ENCODE measurements at regions not wholly inside any gene's neighbourhood (a gene's known extent, or its start where the extent isn't known, plus 50 kb on each side); places are given as distances from the start of the nearest gene placed in this dataset.
"Not testable (repeated sequence)": the region's sequence is repeated elsewhere in the genome, so short reads cannot be mapped to it uniquely, and the experiment has no call there.

DNA sequence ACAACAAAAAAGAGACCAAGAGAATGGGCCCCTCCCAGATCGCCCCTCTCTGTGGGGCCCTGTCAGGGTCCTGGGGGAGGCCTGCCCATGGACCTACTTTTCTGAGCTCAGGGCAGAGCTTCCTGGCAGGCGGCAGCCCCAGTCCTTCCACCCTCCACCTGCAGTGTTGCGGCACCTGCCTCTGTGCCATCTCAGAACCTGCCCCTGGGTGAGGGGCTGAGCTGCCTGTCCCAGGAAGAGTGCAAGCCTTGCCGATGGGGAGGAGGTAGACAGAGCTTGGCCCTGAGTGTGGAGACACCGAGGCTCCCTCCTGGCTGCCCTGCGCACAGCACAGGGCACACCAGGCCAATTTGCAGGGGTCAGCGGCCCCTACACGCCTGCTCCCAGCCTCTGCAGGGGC, 67.5 kb downstream of the UNCX start:
- no peak for DNase-seq (ENCODE audit: low spot score)

DNA sequence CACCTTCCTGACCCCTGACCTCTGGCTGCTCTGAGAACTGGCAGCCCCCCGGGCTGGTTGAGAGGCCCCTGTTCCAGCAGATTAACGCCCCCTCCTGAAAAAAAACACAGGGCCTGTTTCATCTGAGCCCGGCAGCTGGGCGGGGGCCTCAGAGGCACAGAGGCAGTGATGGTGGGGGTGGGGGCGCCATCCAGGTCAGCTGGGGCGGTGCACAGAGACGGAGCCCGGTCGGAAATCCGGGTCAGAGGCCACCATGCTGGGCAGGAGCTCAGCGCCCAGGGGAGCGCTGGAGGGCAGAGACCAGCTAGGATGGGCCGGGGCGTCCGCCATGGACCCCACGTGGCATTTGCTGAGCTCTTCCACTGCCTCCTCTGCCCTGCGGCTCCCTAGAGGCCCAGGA, 68.0 kb downstream of the UNCX start:
- DNase-seq (ENCODE audit: low spot score): no peak

DNA sequence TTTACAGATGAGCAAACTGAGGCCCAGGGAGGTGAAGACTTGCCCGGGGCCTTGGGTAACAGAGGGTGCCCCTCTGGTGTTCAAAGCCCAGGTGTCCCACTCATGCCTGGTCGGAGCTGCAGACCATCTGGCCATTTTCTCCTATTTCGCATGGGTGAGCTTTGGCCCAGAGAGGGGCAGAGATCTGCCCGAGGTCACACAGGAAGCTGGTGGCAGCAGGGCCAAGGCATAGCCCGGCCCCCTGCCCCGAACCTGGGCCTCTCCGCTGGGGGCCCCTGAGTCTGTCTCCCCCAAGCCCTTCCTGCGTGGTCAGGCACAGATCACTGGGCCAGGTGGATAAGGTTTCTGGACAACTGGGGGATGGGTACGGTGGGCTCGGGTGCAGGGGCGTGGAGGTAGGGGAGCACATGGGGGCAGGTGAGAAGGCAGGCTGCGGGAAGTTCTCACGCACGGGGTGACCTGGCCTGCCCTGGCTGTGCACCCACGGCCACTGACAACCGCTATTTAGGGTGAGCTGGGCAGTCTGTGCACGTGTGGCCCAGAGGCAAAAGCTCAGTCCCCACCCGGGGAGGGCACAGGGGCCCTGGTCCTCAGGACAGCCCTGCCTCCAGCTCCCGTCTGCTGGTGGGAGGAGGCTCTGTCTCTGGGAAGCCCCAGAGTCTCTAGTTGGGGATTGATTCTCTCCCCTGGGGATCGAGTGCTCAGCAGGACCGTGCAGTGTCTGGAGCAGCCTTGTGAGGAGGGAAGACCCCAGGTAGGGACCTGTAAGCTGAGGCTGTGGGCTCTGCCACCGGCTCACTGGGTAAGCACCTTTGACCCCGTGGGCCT, 68.6 kb downstream of the UNCX start:
- no peak for DNase-seq (ENCODE audit: low spot score)

DNA sequence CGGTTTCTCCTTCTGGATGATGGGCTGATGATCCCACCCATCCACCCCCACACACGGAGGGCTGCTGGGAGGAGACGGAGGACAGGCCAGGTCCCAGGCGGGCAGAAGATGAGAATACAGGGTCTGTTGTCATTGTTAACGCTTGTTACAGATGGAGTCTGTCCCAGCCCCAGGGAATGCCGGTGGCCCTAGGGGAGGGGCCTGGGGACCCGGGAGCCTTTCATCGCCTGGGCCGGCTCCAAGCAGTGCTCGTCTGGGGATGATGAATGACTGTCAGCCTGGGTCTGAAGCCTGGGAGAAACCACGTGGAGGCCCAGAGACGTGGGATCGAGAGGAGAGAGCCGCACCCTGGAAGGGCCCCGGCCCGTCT, 69.2 kb downstream of the UNCX start:
- DNase-seq (ENCODE audit: low spot score): no peak

DNA sequence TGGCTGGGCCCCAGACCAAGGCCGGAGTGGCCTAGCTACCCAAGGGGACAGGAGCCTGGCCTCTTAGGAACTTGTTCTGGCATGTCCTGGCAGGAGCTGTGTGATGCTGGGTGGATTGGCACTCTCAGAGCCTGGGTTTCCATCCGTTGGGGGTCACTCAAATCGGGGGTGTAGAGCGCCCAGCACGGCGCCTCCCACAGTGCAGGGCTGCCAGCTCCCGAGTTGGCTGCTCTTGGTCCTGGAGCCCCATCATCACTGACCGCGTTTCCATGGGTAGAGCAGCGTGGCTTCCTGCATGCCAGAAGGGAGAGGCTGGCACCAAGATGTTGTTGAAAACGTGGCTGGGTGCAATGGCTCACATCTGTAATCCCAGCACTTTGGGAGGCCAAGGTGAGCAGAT, 70.3 kb downstream of the UNCX start:
- DNase-seq (ENCODE audit: low spot score): no peak

DNA sequence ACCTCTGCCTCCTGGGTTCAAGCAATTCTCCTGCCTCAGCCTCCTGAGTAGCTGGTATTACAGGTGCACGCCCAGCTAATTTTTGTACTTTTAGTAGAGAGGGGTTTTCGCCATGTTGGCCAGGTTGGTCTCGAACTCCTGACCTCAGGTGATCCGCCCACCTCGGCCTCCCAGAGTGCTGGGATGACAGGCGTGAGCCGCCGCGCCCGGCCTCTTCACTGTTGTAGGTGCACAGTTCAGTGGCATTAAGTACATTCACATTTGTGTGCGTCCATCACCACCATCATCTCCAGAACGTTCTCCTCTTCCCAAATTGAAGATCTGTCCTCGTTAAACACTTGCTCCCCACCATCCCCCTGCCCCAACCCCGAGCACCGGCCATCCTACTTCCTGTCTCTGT, 71.3 kb downstream of the UNCX start:
- not testable (repeated sequence) for DNase-seq (ENCODE audit: low spot score)

DNA sequence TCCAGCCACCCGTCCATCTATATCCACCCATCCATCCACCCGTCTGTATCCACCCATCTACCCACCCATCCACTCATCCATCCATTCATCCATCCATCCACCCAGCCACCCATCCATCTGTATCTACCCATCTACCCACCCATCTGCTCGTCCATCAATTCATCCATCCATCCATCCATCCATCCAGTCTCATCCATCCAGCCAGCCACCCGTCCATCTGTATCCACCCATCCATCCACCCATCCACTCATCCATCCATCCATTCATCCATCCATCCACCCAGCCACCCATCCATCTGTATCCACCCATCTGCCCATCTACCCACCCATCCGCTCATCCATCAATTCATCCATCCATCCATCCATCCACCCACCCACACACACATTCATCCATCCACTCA, 73.2 kb downstream of the UNCX start:
- DNase-seq (ENCODE audit: low spot score): no peak

DNA sequence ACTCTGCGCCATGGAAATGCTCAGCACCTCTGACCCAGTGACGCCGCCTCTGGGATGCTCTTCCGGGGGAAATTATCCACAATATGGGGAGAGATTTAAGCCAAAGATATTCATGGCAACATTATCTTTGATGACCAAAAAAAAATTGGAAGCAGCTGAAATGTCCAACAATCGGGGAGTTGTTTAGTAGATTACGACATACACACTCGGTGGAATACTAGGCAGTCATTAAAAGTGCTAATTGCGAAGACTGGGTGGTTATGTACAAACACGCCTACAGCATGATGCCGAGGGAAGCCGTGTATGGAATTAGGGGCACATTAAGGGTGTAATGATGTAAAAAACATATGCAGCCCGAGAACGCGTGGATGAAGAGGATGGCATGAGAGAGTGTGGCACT, 75.2 kb downstream of the UNCX start:
- no peak for DNase-seq (ENCODE audit: low spot score)

DNA sequence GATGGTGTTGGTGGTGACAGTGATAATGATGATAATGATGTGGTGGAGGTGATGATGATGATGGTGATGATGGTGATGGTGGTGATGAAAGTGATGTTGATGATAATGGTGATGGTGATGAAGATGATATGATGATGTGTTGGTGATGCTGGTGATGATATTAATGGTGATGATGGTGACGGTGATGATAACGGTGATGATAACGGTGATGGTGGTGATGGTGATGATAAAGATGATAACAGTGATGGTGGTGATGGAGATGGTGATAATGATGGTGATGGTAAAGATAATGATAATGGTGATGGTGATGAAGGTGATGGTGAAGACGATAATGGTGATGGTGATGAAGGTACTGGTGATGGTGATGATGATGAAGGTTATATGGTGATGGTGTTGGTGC, 76.6 kb downstream of the UNCX start:
- DNase-seq (ENCODE audit: low spot score): no peak

DNA sequence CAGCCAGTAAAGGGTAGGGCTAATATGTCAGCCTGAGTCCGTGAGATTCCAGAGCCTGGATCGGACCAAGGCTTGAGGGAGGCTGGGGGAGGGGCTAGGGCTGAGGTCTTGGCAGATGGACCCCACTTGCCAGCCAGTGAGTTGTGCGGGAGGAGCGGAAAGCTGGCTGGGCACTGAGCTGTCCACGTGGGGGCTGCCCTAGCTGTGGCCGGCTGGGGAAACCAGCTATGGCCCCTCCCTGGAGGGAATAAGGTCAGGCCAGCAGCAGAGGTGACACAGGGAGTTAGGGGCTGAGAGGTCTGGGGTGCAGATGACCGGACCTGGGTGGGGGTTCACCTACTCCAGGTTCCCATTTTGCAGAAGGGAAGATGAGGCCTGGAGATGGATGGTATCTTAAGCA, 77.3 kb downstream of the UNCX start:
- no peak for DNase-seq (ENCODE audit: low spot score)

DNA sequence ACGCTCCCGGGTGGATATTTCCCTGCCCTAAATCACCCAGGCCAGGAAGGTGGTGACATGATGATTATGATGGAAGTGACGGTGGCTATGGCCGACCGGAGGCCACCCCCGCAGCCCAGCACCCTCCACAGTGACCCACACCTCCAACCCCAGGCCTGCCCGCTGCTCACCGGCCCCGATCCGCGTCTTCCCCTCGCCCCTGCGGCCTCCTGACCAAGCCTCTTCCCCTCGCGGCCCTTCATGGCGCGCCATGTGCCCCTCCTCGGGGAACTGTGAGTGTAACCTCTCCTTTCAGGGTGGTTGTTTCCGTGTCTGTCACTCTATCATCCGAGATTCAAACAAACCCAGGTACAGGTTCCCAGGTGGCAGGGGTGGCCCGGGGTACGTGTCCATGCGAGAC, 78.3 kb downstream of the UNCX start:
- no peak for DNase-seq (ENCODE audit: low spot score)

DNA sequence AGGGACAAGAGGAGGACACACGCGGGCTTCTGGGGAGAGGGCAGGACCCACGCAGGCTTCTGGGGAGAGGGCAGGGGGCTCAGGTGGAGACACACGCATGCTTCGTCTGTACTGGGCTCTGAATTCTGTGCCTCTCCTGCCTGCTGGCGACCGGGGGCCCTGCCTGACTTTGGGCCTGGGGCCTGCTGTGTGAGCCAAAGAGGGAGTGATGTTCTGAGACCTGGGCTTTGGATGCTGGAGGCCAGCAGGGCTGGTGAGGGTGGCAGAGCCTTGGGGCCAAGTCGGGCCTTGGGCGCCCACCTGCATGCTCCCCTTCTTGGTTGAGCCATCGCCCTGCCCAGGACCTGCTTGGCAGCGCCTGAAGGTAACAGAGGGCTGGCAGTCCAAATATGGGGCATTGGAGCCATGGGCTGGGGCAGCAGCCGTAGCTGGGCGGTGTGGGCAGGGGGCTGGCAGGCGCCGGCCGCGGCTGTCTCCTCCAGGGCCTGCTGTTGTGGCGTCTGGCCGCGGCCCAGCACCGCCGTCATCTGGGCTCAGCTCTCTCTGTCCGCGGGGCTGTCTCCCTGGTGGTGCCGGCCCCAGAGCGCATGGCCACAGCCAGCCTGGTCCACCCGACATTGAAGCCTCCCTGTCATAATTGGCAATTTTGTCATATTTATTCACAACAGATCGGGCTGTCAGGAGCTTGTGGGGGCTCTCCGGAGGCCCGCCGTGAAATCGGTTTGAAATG, 78.9 kb downstream of the UNCX start:
- no peak for DNase-seq (ENCODE audit: low spot score)

DNA sequence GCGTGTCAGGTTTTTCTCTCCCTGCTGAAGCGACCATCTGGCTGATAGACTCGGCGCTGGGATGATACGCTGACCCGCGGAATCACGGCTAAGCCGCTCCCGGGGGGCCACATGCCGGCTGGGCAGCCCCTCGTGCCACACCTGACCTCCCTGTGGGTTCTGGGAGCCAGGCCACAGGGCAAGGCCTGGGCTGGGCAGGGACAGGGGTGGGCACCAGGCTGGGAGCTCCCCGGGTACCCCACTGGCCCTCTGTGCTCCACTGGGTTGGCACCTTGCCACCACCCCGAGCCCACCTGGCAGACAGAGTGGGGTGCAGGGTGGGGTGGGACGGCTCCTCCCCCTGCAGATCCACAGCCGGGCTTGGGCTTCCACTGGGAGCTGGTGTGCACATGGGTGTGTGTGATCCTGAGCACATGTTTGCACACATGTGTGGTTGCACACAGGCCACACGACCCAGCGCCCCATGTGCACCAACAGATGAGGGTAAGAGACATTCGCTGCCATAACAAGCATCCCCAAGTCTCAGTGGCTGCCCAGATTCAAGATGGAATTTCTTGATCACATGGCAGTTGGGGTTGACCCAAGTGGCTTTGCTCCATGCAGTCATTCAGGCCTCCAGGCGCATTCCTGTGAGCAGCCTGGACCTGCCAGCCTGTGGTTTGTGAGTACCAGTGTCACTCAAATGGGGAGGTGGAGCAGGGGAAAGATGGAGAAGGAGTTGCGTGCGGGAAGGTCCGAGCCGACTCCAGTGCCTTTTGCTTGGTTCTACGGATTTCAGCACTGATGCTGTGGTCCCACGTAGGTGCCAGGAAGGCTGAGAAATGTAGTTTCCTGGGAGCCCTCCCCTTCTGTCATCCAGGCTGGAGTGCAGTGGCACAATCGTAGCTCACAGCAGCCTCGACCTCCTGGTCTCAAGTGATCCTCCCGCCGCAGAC, 79.7 kb downstream of the UNCX start:
- DNase-seq (ENCODE audit: low spot score): no peak

DNA sequence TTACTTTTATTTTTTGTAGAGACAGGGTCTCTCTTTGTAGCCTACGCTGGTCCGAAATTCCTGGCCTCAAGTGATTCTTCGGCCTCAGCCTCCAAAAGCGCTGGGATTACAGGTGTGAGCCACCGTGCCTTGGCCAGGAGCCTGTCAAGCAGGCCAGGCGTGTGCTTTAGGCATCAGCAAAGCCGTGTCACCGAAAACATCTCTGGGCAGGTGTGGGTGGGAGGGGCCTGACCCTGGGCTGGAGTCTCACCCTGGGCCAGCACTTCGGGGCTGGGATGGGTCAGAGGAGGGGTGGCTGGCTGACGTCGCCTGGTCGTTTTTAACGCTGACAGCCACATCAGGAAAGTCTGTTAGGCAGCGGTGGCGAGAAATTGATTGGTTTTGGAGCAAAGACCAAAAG, 80.9 kb downstream of the UNCX start:
- no peak for DNase-seq (ENCODE audit: low spot score)

DNA sequence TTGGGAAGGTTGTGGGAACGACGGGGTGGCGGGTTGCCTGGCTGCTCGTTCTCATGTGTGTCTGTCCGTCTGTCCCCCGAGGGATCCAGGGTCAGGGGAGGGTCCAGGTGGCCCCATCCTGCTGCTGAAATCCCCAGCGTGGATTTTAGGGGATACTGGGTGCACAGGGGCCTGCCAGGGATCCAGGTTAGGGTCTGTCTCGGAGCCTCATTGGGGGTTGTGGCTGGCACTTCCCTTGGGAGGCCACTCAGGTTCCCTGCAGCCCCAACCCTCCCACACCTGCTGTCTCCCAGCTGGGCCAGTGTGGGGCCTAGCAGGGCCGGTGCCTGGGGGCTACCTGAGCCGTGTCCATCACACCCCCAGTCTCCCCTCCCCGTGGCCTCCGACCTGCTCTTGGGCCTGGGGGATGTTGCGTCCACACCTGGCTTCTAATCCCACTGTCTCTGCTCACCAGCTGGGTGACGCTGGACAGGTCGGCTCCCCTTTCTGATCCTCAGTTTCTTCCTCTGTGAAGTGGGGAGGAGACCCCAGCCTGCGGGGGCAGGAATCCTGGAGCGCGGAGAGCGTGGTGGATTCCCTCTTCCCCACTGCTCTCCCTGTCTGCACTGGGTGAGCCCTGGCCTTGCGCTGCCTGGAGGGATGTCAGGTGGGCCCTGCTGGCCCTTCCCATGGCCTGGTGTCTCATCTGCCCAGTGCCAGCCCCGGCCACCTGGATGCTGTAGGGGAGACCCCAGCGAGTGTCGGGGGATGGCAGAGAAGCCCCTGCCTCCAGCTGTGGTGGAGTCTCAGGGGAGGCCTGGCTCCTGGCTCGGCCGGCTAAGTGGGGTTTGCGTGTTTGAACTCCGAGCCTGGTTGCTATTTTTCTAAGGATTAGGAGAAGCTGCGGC, 81.6 kb downstream of the UNCX start:
- no peak for DNase-seq (ENCODE audit: low spot score)

DNA sequence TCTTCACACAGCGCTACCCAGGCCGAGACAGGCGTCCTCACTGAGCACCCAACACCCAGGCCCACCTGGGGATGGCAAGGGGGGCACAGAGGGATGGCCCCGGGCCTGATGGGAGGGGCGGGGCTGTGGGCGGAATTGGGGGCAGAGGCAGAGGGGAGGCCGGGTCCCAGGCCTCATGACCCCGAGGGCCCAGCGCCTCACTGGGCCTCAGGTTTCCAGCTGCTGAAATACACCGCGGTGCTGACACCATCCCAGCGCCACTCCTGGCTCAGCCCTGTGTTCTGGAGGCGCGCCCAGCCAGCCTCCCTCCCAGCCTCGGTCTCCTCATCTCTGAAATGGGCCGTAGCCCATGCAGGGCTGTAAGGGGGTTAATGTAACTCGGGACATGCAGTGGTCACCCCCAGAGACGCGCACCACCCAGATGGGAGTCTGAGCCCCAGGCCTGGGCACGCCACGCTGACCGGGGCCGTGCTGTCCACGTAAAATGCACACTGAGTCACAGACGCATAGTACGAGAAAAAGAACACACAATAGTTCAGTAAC, 82.3 kb downstream of the UNCX start:
- no peak for DNase-seq (ENCODE audit: low spot score)

DNA sequence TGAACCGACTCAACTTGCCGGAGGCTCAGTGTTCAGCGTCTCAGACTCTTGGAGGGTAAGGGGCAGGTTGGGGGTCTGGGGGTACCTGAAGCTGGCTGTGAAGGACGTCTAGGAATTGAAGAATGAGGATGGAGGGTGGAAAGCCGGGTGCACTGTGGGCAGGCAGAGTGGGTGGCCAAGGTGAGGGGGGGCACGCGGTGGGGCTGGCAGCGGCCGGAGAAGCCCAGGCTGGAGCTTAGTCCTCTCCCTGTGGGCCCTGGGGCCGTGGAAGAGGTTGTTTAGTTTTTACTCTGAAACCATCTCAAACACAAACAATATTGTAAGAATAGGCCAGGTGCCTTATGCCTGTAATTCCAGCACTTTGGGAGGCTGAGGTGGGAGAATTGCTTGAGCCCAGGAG, 83.4 kb downstream of the UNCX start:
- no peak for DNase-seq (ENCODE audit: low spot score)

DNA sequence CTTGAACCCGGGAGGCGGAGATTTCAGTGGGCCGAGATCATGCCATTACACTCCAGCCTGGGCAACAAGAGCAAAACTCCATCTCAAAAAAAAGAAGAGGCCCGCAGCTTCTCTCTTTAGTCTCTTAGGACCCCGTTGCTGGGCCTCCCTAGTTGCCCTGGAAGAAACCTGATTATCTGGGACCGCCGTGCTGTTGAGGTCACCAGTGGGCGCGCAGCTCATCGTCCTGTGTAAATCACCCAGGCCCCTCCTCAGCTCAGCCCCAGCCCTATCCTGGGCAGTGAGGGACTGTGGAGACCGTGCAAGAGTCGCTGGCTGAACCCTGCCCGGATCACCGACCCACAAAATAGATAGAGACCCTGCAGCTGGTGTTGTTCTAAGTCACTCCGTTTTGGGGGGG, 85.0 kb downstream of the UNCX start:
- DNase-seq (ENCODE audit: low spot score): no peak

DNA sequence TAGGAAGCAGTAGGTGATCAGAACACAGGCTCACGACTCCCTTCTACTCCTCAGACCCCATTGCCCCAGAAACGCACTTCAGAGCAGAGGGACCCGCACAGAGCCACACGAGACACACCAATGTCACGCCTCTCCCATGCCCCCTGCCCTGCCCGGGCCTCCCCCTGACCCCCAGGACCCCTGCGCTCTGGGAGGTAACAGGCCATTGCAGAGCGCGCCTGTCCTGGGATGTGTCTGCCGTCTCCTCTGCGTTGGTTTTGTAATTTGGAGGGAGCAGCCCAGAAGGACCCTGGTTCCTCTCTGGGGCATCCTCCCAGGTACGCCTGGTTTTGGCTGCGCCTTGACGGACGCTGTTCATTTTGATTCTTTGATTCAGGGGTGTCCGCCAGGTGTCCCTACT, 85.4 kb downstream of the UNCX start:
- DNase-seq (ENCODE audit: low spot score): no peak

DNA sequence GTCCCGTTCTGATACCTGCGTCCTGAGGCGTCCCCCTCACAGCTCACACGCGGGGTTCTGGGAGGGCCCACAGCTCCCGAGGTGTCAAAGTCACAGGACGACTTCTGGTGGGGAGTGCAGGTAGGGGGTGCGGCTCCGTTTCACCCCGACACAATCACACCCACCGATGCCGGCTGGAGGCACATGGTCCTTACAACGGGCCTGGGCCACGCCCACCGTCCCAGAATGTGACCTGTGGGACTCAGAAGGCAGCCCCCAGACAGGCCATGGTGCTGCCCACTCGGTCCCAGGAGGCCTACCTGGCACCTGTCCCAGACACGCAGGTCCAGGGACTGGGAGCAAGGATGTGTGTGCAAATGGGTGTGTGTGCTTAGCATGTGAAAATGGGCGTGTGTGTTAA, 86.0 kb downstream of the UNCX start:
- no peak for DNase-seq (ENCODE audit: low spot score)

DNA sequence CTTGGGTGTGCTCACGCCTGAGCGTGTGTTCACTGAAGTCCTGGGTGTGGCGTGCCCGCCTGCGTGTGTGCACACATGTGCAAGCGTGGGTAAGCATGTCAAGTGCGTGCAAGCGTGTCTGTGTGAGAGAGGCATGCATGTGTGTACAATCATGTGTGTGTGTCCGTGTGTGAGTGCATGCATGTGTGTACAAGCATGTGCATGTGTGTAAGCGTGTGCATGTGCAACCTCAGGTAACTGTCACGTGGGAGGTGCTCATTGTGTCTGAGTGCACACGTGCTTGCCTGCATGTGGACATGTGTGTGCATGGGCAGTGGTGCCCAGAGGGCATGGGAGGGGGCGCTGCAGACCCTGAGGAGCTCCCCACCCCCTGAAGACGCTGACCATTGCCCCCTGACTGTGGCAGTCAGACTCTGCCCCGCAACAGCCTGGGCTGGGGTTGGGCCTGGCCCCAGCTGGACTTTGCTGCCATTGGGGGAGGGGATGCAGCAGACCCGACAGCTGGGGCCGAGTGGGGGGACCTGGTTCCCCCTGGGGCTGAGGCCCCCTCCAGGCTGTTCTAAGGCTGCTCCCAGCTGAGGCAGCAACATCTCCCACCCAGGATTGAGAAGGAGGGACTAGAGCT, 88.1 kb downstream of the UNCX start:
- no peak for DNase-seq (ENCODE audit: low spot score)

Data from pons (tissue), 1 donor.